ENCODE measurements at regions not wholly inside any gene's neighbourhood (a gene's known extent, or its start where the extent isn't known, plus 50 kb on each side); places are given as distances from the start of the nearest gene placed in this dataset.
A peak's percentile ranks its signal among the peaks of the same experiment; 100 is the strongest.

DNA sequence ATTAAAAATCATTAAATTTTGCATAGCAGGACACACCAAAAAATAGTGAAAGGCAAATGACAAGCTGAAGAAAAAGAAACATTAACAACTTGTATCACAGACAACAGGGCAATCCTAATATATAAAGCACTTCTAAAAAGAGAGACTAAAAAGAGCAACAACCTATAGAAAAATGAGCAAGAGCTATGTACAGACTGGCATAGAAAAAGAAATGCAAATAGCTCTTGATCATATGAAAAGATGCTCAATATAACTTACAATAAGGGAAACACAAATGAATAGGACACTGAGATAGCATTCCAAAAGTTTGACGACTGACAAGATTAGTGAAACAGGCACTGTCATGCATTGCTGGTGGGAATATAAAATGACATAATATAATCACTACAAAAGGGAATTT lies 235.9 kb downstream of the SEC61B start (continued):
- TF ChIP-seq, protein P1, sequence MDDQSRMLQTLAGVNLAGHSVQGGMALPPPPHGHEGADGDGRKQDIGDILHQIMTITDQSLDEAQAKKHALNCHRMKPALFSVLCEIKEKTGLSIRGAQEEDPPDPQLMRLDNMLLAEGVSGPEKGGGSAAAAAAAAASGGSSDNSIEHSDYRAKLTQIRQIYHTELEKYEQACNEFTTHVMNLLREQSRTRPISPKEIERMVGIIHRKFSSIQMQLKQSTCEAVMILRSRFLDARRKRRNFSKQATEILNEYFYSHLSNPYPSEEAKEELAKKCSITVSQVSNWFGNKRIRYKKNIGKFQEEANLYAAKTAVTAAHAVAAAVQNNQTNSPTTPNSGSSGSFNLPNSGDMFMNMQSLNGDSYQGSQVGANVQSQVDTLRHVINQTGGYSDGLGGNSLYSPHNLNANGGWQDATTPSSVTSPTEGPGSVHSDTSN (IDR thresholded peaks at IDR 0.05), result no peak
- no peak for TF ChIP-seq FOXM1 (IDR thresholded peaks at IDR 0.05; ENCODE audit: low read depth)

DNA sequence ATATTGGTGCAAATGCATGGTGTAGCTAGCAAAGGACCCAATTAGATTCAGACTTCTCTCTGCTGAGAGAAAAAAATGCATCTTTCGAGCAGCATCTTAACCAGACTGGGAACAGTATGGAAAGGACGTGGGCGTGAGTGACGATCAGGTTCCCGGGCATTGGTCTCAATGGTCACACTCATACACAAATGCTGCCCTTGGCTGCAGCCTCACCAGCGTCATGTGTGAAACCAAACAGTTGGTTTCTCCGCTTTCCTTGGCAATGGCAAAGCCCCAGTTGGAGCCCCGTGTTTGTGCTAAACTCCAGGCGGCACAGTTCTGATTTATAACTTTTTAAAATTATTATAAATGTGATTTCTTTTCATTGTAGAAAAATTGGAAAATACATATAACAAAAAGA lies 237.8 kb downstream of the SEC61B start:
- no peak overlapping the region for H2AFZ ChIP-seq (ENCODE audit: low read depth)
- no peaks in the 10 kb centered on the region for H3K36me3 ChIP-seq (replicated peaks in 1 of 2; ENCODE audit: control insufficient read depth in 1 of 2, insufficient read depth in 2 of 2, low read length in 1 of 2)
- POLR2A ChIA-PET, result no interaction called here
- no peaks in the 10 kb centered on the region for H3F3A ChIP-seq (replicated peaks; ENCODE audit: insufficient read depth)
- 88% methylated on average over 9 of the region's 9 CpGs for WGBS (ENCODE audit: low lambda C conversion rate)
- CTCF ChIA-PET, result no interaction called here
- peaks cover under 1 to 14% of the 10 kb centered on the region in 2 experiments; a peak in 3 of 4 replicates for H3K4me1 ChIP-seq (ENCODE audit: control insufficient read depth in 1 of 2, insufficient read depth in 2 of 2, low read depth in 1 of 2, low read length in 1 of 2)
- H3K27me3 ChIP-seq (ENCODE audit: insufficient read depth), result no peaks in the 10 kb centered on the region
- DNase-seq, result no peak
- H3K4me3 ChIP-seq (ENCODE audit: low read depth in 2 of 2, low read length in 1 of 2), result no peak overlapping the region
- H3K4me2 ChIP-seq, result no peak overlapping the region
- H3K79me2 ChIP-seq (ENCODE audit: insufficient read depth), result no peaks in the 10 kb centered on the region
- no peak for TF ChIP-seq SIN3A (IDR thresholded peaks at IDR 0.05; ENCODE audit: borderline replicate concordance, low read depth, low read length)
- TF ChIP-seq GABPA (IDR thresholded peaks at IDR 0.05; ENCODE audit: low read depth), result no peak
- TF ChIP-seq POLR2AphosphoS5 (IDR thresholded peaks at IDR 0.05; ENCODE audit: low read depth, low read length), result no peak
- no peak for TF ChIP-seq FOSL2 (IDR thresholded peaks at IDR 0.05; ENCODE audit: borderline replicate concordance, low read depth)
- TF ChIP-seq TAF1 (IDR thresholded peaks at IDR 0.05; ENCODE audit: borderline replicate concordance, low read depth, low read length), result no peak
- no peak for TF ChIP-seq RFX5 (IDR thresholded peaks at IDR 0.05; ENCODE audit: low read length)
- no peak for TF ChIP-seq MEF2A (IDR thresholded peaks at IDR 0.05; ENCODE audit: borderline replicate concordance, low read depth)
- TF ChIP-seq, protein P2, sequence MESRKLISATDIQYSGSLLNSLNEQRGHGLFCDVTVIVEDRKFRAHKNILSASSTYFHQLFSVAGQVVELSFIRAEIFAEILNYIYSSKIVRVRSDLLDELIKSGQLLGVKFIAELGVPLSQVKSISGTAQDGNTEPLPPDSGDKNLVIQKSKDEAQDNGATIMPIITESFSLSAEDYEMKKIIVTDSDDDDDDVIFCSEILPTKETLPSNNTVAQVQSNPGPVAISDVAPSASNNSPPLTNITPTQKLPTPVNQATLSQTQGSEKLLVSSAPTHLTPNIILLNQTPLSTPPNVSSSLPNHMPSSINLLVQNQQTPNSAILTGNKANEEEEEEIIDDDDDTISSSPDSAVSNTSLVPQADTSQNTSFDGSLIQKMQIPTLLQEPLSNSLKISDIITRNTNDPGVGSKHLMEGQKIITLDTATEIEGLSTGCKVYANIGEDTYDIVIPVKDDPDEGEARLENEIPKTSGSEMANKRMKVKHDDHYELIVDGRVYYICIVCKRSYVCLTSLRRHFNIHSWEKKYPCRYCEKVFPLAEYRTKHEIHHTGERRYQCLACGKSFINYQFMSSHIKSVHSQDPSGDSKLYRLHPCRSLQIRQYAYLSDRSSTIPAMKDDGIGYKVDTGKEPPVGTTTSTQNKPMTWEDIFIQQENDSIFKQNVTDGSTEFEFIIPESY (IDR thresholded peaks at IDR 0.05; ENCODE audit: borderline replicate concordance, low read depth), result no peak
- no peak for TF ChIP-seq CHD2 (IDR thresholded peaks at IDR 0.05; ENCODE audit: low read length, partially characterized antibody)
- no peak for TF ChIP-seq NFIC (IDR thresholded peaks at IDR 0.05; ENCODE audit: borderline replicate concordance)
- no peak for TF ChIP-seq ELF1 (IDR thresholded peaks at IDR 0.05)
- no peak overlapping the region for H3K27ac ChIP-seq (ENCODE audit: low read depth in 2 of 2, low read length in 1 of 2)
- no peaks in the 10 kb centered on the region for H3K9me2 ChIP-seq
- H4K20me1 ChIP-seq (ENCODE audit: insufficient read depth), result no peaks in the 10 kb centered on the region
- H3K9me3 ChIP-seq, result no peaks in the 10 kb centered on the region
- no peak overlapping the region for H3K9ac ChIP-seq

DNA sequence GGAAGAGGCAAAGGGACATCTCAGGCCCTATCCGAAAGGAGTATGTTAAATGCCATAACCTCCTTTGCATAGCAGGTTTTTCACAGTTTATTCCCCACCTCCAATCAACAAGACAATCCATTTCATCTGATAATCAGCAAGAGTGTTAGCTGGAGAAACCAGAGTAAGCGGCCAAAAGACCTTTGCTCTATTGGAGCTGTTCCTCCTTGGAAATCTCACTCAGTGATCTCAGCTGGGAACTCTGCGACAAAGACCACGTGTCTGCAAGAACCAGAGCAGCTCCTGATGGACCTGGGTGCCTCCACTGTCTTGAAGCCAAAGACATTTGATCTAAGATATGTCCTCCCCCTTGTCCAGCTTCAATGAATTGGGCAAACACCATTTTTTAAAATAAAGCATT lies 241.0 kb downstream of the SEC61B start:
- H3K4me2 ChIP-seq, result no peak overlapping the region
- no peaks in the 10 kb centered on the region for H4K20me1 ChIP-seq (ENCODE audit: insufficient read depth)
- ChIA-PET POLR2A (no interaction called here), CTCF (interaction anchor here (0.8 to 1.4 kb wide), 2 partner anchors 12 to 44 kb away, joined by 3 to 4 read pairs; no protein-coding TSS in a partner anchor)
- no peak overlapping the region for H3K4me3 ChIP-seq (ENCODE audit: low read depth in 2 of 2, low read length in 1 of 2)
- H3K9ac ChIP-seq, result no peak overlapping the region
- no peaks in the 10 kb centered on the region for H3K9me3 ChIP-seq
- 0 out of 4 replicates have a peak overlapping the region, but pooled peaks of 1 of the 2 experiments have one; percentile 11 for H3K27ac ChIP-seq (ENCODE audit: low read depth in 2 of 2, low read length in 1 of 2)
- WGBS (ENCODE audit: low lambda C conversion rate), result 71% methylated on average over 4 of the region's 4 CpGs
- H3K79me2 ChIP-seq (ENCODE audit: insufficient read depth), result no peaks in the 10 kb centered on the region
- H3K4me1 ChIP-seq (ENCODE audit: control insufficient read depth in 1 of 2, insufficient read depth in 2 of 2, low read depth in 1 of 2, low read length in 1 of 2), result peaks cover 13 to 38% of the 10 kb centered on the region in 2 experiments; a peak in 3 of 4 replicates
- H3K9me2 ChIP-seq, result no peaks in the 10 kb centered on the region
- H3F3A ChIP-seq (replicated peaks; ENCODE audit: insufficient read depth), result no peaks in the 10 kb centered on the region
- H3K36me3 ChIP-seq (replicated peaks in 1 of 2; ENCODE audit: control insufficient read depth in 1 of 2, insufficient read depth in 2 of 2, low read length in 1 of 2), result no peaks in the 10 kb centered on the region
- no peak for TF ChIP-seq NRF1 (IDR thresholded peaks at IDR 0.05; ENCODE audit: low read depth, low read length)
- TF ChIP-seq MXI1 (IDR thresholded peaks at IDR 0.05; ENCODE audit: low read depth, low read length), result no peak
- no peak for TF ChIP-seq RAD21 (IDR thresholded peaks at IDR 0.05; ENCODE audit: low read length)
- TF ChIP-seq, protein P3, sequence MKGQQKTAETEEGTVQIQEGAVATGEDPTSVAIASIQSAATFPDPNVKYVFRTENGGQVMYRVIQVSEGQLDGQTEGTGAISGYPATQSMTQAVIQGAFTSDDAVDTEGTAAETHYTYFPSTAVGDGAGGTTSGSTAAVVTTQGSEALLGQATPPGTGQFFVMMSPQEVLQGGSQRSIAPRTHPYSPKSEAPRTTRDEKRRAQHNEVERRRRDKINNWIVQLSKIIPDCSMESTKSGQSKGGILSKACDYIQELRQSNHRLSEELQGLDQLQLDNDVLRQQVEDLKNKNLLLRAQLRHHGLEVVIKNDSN (IDR thresholded peaks at IDR 0.05; ENCODE audit: borderline replicate concordance, low read depth), result no peak
- no peak for TF ChIP-seq RXRA (IDR thresholded peaks at IDR 0.05; ENCODE audit: borderline replicate concordance, low read depth)
- TF ChIP-seq GABPA (IDR thresholded peaks at IDR 0.05; ENCODE audit: low read depth), result no peak
- no peak for TF ChIP-seq CHD2 (IDR thresholded peaks at IDR 0.05; ENCODE audit: low read length, partially characterized antibody)
- no peak for TF ChIP-seq ELF1 (IDR thresholded peaks at IDR 0.05)
- TF ChIP-seq SMC3 (IDR thresholded peaks at IDR 0.05; ENCODE audit: low read depth, low read length), result no peak
- TF ChIP-seq RCOR1 (IDR thresholded peaks at IDR 0.05; ENCODE audit: low read length), result no peak
- no peak overlapping the region for H2AFZ ChIP-seq (ENCODE audit: low read depth)
- no peak for DNase-seq
- no peaks in the 10 kb centered on the region for H3K27me3 ChIP-seq (ENCODE audit: insufficient read depth)
